ENCODE measurements at regions not wholly inside any gene's neighbourhood (a gene's known extent, or its start where the extent isn't known, plus 50 kb on each side); places are given as distances from the start of the nearest gene placed in this dataset.

- Histone ChIP-seq H3K27ac (ENCODE audit: low read depth, low read length, poor library complexity, severe bottlenecking) (no peak overlapping the region), H3K9me3 (ENCODE audit: low read depth, low read length, poor library complexity, severe bottlenecking) (no peaks in the 10 kb centered on the region), H3K4me1 (ENCODE audit: insufficient read depth, low read length, poor library complexity, severe bottlenecking) (no peaks in the 10 kb centered on the region), H3K4me3 (ENCODE audit: low read depth, low read length, poor library complexity, severe bottlenecking) (no peak overlapping the region), H3K27me3 (replicated peaks; ENCODE audit: insufficient read depth, low read depth, low read length, poor library complexity) (no peaks in the 10 kb centered on the region), H3K36me3 (ENCODE audit: insufficient read depth, low read length, poor library complexity, severe bottlenecking) (no peaks in the 10 kb centered on the region)
- ChIA-PET CTCF (no interaction called here), POLR2A (ENCODE audit: low non-redundant PET) (no interaction called here)
- no TSS peak for BruUV-seq (replicated peaks)
- TF ChIP-seq, protein P1, sequence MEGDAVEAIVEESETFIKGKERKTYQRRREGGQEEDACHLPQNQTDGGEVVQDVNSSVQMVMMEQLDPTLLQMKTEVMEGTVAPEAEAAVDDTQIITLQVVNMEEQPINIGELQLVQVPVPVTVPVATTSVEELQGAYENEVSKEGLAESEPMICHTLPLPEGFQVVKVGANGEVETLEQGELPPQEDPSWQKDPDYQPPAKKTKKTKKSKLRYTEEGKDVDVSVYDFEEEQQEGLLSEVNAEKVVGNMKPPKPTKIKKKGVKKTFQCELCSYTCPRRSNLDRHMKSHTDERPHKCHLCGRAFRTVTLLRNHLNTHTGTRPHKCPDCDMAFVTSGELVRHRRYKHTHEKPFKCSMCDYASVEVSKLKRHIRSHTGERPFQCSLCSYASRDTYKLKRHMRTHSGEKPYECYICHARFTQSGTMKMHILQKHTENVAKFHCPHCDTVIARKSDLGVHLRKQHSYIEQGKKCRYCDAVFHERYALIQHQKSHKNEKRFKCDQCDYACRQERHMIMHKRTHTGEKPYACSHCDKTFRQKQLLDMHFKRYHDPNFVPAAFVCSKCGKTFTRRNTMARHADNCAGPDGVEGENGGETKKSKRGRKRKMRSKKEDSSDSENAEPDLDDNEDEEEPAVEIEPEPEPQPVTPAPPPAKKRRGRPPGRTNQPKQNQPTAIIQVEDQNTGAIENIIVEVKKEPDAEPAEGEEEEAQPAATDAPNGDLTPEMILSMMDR (conservative IDR thresholded peaks at IDR 0.05; ENCODE audit: low read depth, low read length): no peak
- TF ChIP-seq EZH2 (IDR thresholded peaks at IDR 0.05; ENCODE audit: borderline replicate concordance, low read depth, low read length, poor library complexity, severe bottlenecking): no peak
- intact Hi-C loops (cut with micrococcal nuclease; ENCODE audit: unreplicated experiment): no loop called here
- DNase-seq (ENCODE audit: low spot score): no peak
Observed at GRCh38 chrX:80206647-80207046, 192.1 kb downstream of the TBX22 start.

DNA sequence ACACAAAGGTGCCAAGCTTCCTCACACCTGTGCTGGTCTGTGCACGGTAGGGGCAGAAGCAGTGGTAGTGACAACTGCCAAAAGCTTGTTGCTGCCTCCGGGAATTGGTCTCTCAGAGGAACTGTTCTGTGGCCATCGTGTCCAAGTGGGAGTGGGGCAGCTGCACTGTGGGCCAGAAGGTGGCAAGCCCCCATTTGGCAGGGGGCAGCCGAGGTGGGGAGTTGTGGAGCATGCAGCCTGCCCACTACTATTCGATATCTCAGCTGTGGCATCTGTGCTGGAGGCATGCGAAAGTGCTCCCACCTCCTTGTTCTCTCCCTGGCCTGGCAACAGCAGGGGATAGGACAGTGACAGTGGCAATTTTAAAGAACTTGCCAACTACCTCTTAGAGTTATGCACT, 192.8 kb downstream of the TBX22 start:
- TF ChIP-seq EZH2 (IDR thresholded peaks at IDR 0.05; ENCODE audit: borderline replicate concordance, low read depth, low read length, poor library complexity, severe bottlenecking): no peak
- TF ChIP-seq, protein P1 (conservative IDR thresholded peaks at IDR 0.05; ENCODE audit: low read depth, low read length): no peak
- Histone ChIP-seq H3K36me3 (ENCODE audit: insufficient read depth, low read length, poor library complexity, severe bottlenecking) (no peaks in the 10 kb centered on the region), H3K9me3 (ENCODE audit: low read depth, low read length, poor library complexity, severe bottlenecking) (no peaks in the 10 kb centered on the region), H3K4me3 (ENCODE audit: low read depth, low read length, poor library complexity, severe bottlenecking) (no peak overlapping the region), H3K27me3 (replicated peaks; ENCODE audit: insufficient read depth, low read depth, low read length, poor library complexity) (no peaks in the 10 kb centered on the region), H3K27ac (ENCODE audit: low read depth, low read length, poor library complexity, severe bottlenecking) (no peak overlapping the region), H3K4me1 (ENCODE audit: insufficient read depth, low read length, poor library complexity, severe bottlenecking) (no peaks in the 10 kb centered on the region)
- BruUV-seq (replicated peaks): no TSS peak
- no peak for DNase-seq (ENCODE audit: low spot score)
- ChIA-PET CTCF (no interaction called here), POLR2A (ENCODE audit: low non-redundant PET) (no interaction called here)
- intact Hi-C loops (cut with micrococcal nuclease; ENCODE audit: unreplicated experiment): no loop called here

GRCh38 chrX:80216086-80216485, 201.5 kb downstream of the TBX22 start:
- Histone ChIP-seq H3K27ac (ENCODE audit: low read depth, low read length, poor library complexity, severe bottlenecking) (no peak overlapping the region), H3K9me3 (ENCODE audit: low read depth, low read length, poor library complexity, severe bottlenecking) (no peaks in the 10 kb centered on the region), H3K4me1 (ENCODE audit: insufficient read depth, low read length, poor library complexity, severe bottlenecking) (no peaks in the 10 kb centered on the region), H3K27me3 (replicated peaks; ENCODE audit: insufficient read depth, low read depth, low read length, poor library complexity) (no peaks in the 10 kb centered on the region), H3K36me3 (ENCODE audit: insufficient read depth, low read length, poor library complexity, severe bottlenecking) (no peaks in the 10 kb centered on the region), H3K4me3 (ENCODE audit: low read depth, low read length, poor library complexity, severe bottlenecking) (no peak overlapping the region)
- no TSS peak for BruUV-seq (replicated peaks)
- DNase-seq (ENCODE audit: low spot score): peak; percentile 7
- intact Hi-C loops (cut with micrococcal nuclease; ENCODE audit: unreplicated experiment): no loop called here
- TF ChIP-seq, protein P1 (conservative IDR thresholded peaks at IDR 0.05; ENCODE audit: low read depth, low read length): no peak
- TF ChIP-seq EZH2 (IDR thresholded peaks at IDR 0.05; ENCODE audit: borderline replicate concordance, low read depth, low read length, poor library complexity, severe bottlenecking): no peak
- POLR2A ChIA-PET (ENCODE audit: low non-redundant PET): no interaction called here
- CTCF ChIA-PET: no interaction called here

Measured in A673 (cell line).